ENCODE measurements at regions not wholly inside any gene's neighbourhood (a gene's known extent, or its start where the extent isn't known, plus 50 kb on each side); places are given as distances from the start of the nearest gene placed in this dataset.
"Not testable (repeated sequence)": the region's sequence is repeated elsewhere in the genome, so short reads cannot be mapped to it uniquely, and the experiment has no call there.

DNA sequence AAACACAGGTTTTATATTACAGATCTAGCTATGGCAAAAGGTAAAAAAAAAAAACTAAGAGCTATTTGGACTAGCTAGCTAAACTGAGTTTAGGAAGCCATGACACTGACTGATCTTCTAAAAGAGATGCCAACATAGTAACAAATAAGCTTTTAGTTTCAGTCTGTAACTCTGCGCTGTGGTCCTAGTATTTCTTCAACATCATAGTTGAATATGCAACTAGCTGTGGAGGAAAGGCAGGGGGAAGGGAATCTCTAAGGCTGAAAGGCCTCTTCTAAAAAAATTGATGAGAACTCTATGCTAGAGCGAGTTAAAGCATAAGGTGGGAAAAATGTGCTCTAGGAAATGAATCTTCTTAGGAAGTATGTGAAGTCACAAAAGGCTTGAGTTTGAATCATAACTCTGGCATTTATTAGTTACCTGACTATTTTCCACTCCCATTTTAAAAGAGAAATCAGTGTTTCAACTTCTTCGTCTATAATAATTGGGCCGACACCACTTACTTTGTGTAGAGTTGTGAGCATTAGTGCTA is 108.8 kb downstream of the NBPF12 start:
- not testable (repeated sequence) for TF ChIP-seq CBX3 (IDR thresholded peaks at IDR 0.05; ENCODE audit: low read depth); POLR2AphosphoS5 (IDR thresholded peaks at IDR 0.05; ENCODE audit: low read depth, low read length); YY1 (IDR thresholded peaks at IDR 0.05; ENCODE audit: extremely low read depth, insufficient replicate concordance, low read depth, low read length); SRF (IDR thresholded peaks at IDR 0.05; ENCODE audit: low read depth); POLR2A (IDR thresholded peaks at IDR 0.05; ENCODE audit: borderline replicate concordance, extremely low read depth, insufficient read depth, insufficient read length); EZH2 (IDR thresholded peaks at IDR 0.05); EGR1 (IDR thresholded peaks at IDR 0.05; ENCODE audit: low read depth)
- TF ChIP-seq, protein P1, sequence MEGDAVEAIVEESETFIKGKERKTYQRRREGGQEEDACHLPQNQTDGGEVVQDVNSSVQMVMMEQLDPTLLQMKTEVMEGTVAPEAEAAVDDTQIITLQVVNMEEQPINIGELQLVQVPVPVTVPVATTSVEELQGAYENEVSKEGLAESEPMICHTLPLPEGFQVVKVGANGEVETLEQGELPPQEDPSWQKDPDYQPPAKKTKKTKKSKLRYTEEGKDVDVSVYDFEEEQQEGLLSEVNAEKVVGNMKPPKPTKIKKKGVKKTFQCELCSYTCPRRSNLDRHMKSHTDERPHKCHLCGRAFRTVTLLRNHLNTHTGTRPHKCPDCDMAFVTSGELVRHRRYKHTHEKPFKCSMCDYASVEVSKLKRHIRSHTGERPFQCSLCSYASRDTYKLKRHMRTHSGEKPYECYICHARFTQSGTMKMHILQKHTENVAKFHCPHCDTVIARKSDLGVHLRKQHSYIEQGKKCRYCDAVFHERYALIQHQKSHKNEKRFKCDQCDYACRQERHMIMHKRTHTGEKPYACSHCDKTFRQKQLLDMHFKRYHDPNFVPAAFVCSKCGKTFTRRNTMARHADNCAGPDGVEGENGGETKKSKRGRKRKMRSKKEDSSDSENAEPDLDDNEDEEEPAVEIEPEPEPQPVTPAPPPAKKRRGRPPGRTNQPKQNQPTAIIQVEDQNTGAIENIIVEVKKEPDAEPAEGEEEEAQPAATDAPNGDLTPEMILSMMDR (IDR thresholded peaks at IDR 0.05 in 2 of 3, conservative IDR thresholded peaks at IDR 0.05 in 1 of 3; ENCODE audit: borderline replicate concordance in 1 of 3, insufficient read depth in 1 of 3, low read depth in 2 of 3, low read length in 2 of 3) = not testable (repeated sequence)
- TF ChIP-seq, protein P2, sequence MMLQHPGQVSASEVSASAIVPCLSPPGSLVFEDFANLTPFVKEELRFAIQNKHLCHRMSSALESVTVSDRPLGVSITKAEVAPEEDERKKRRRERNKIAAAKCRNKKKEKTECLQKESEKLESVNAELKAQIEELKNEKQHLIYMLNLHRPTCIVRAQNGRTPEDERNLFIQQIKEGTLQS (IDR thresholded peaks at IDR 0.05) = not testable (repeated sequence)
- TF ChIP-seq, protein P3, sequence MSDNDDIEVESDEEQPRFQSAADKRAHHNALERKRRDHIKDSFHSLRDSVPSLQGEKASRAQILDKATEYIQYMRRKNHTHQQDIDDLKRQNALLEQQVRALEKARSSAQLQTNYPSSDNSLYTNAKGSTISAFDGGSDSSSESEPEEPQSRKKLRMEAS (IDR thresholded peaks at IDR 0.05) = not testable (repeated sequence)
